ENCODE measurements at regions not wholly inside any gene's neighbourhood (a gene's known extent, or its start where the extent isn't known, plus 50 kb on each side); places are given as distances from the start of the nearest gene placed in this dataset.

DNA sequence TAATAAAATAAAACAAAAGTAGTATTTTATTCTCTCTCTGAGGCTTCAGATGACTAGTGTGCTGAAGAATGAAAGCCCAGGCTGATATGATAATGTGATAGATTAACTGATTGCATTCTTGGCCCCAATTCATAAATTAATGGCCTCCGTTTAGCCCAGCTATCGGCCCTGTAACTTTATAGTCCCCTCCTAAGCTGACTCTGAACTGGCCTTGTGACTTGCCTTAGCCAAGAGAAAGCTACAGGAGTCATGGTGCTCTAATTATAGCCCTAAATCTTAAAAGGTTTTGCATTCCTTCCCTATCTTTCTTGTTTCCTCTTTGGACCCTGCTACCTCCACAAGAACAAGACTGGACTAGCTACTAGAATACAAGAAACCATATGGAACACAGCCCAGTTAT, 123.2 kb upstream of the EPHA3 start:
- no peak overlapping the region for H2AK9ac ChIP-seq (replicated peaks; ENCODE audit: low read depth, low read length, poor library complexity)
- H3K79me1 ChIP-seq (ENCODE audit: low read depth in 1 of 2, low read length in 2 of 2): no peaks in the 10 kb centered on the region
- H3K9me3 ChIP-seq (ENCODE audit: control insufficient read depth, insufficient read depth, low read length): no peaks in the 10 kb centered on the region
- no peak overlapping the region for H2AK5ac ChIP-seq (ENCODE audit: low read depth, low read length)
- CTCF ChIA-PET: no interaction called here
- no peak overlapping the region for H3K14ac ChIP-seq (replicated peaks; ENCODE audit: low read depth, low read length)
- no peak overlapping the region for H4K91ac ChIP-seq (ENCODE audit: insufficient read depth, low read depth, low read length)
- H4K20me1 ChIP-seq (ENCODE audit: insufficient read depth, low read length): no peaks in the 10 kb centered on the region
- H2BK15ac ChIP-seq (ENCODE audit: low read depth, low read length): no peak overlapping the region
- TF ChIP-seq POLR2A (IDR thresholded peaks at IDR 0.05; ENCODE audit: low read depth, low read length) (no peak), MAZ (IDR thresholded peaks at IDR 0.05; ENCODE audit: borderline replicate concordance, low read depth, low read length) (no peak), CEBPB (IDR thresholded peaks at IDR 0.05; ENCODE audit: low read depth, low read length) (no peak)
- TF ChIP-seq, protein P1, sequence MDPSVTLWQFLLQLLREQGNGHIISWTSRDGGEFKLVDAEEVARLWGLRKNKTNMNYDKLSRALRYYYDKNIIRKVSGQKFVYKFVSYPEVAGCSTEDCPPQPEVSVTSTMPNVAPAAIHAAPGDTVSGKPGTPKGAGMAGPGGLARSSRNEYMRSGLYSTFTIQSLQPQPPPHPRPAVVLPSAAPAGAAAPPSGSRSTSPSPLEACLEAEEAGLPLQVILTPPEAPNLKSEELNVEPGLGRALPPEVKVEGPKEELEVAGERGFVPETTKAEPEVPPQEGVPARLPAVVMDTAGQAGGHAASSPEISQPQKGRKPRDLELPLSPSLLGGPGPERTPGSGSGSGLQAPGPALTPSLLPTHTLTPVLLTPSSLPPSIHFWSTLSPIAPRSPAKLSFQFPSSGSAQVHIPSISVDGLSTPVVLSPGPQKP (IDR thresholded peaks at IDR 0.05; ENCODE audit: borderline replicate concordance, low read depth, low read length): no peak
- TF ChIP-seq, protein P2, sequence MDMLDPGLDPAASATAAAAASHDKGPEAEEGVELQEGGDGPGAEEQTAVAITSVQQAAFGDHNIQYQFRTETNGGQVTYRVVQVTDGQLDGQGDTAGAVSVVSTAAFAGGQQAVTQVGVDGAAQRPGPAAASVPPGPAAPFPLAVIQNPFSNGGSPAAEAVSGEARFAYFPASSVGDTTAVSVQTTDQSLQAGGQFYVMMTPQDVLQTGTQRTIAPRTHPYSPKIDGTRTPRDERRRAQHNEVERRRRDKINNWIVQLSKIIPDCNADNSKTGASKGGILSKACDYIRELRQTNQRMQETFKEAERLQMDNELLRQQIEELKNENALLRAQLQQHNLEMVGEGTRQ (IDR thresholded peaks at IDR 0.05; ENCODE audit: low read depth, low read length): no peak
- ATAC-seq (ENCODE audit: low read depth): no peak
- H3K9me1 ChIP-seq (ENCODE audit: insufficient read depth, low read length): no peaks in the 10 kb centered on the region
- H3K9ac ChIP-seq (ENCODE audit: low read depth, low read length): no peak overlapping the region
- no peak overlapping the region for H2BK20ac ChIP-seq (ENCODE audit: low read depth, low read length)
- H4K8ac ChIP-seq (ENCODE audit: low read depth in 2 of 2, low read length in 2 of 2): no peak overlapping the region
- H2BK5ac ChIP-seq (ENCODE audit: low read depth, low read length, poor library complexity, severe bottlenecking): no peak overlapping the region
- no peak overlapping the region for H3K23ac ChIP-seq (ENCODE audit: low read depth, low read length)
- H3K4me1 ChIP-seq (ENCODE audit: control insufficient read depth, insufficient read depth, low read length): no peaks in the 10 kb centered on the region; the same call in 1 of the 2 replicates
- no peaks in the 10 kb centered on the region for H3K36me3 ChIP-seq (ENCODE audit: control insufficient read depth, insufficient read depth, low read length)
- H3K18ac ChIP-seq (ENCODE audit: low read depth, low read length): no peak overlapping the region
- no peak overlapping the region for H3K56ac ChIP-seq (ENCODE audit: extremely low read depth, insufficient read depth, low read length)
- no peak for DNase-seq
- intact Hi-C loops (cut with micrococcal nuclease) (no loop called here), dilution Hi-C loops (cut with HindIII; ENCODE audit: low sequenced_read_pairs, unreplicated experiment) (no loop called here), in situ Hi-C loops (cut with MboI; ENCODE audit: low sequenced_read_pairs) (no loop called here)
- H3K4me3 ChIP-seq (ENCODE audit: insufficient read depth, low read depth, low read length): no peak overlapping the region
- H3K4me2 ChIP-seq (ENCODE audit: low read depth, low read length): no peak overlapping the region
- no peak overlapping the region for H2AFZ ChIP-seq (replicated peaks; ENCODE audit: low read length, poor library complexity)
- POLR2A ChIA-PET (ENCODE audit: unreplicated experiment): no interaction called here
- H3K27ac ChIP-seq (ENCODE audit: insufficient read depth, low read length): no peak overlapping the region
- no peak overlapping the region for H2BK120ac ChIP-seq (ENCODE audit: low read depth, low read length)
- BruUV-seq (replicated peaks): no TSS peak
- H4K5ac ChIP-seq (ENCODE audit: low read depth, low read length): no peak overlapping the region
- no peaks in the 10 kb centered on the region for H3K27me3 ChIP-seq (ENCODE audit: control insufficient read depth, insufficient read depth, low read length)
- 54% methylated on average over 2 of the region's 2 CpGs; no CpG with 5 or more reads in 1 of the 2 experiments for WGBS, 2 experiments (ENCODE audit: extremely low coverage in 2 of 2, insufficient read length in 1 of 2)
- H3K4ac ChIP-seq (ENCODE audit: low read depth, low read length): no peak overlapping the region

Measured in IMR-90 (cell line).